ENCODE measurements at regions not wholly inside any gene's neighbourhood (a gene's known extent, or its start where the extent isn't known, plus 50 kb on each side); places are given as distances from the start of the nearest gene placed in this dataset.
A peak's percentile ranks its signal among the peaks of the same experiment; 100 is the strongest.
"Not testable (repeated sequence)": the region's sequence is repeated elsewhere in the genome, so short reads cannot be mapped to it uniquely, and the experiment has no call there.

GRCh38 chr10:32143302-32143847 is 87.2 kb upstream of the KIF5B start:
- DNase-seq (ENCODE audit: low read depth in 4 of 4, low spot score in 3 of 4): no peak

- DNase-seq (ENCODE audit: low read depth in 4 of 4, low spot score in 3 of 4): no peak
Measured at GRCh38 chr10:32142646-32143045, 86.4 kb upstream of the KIF5B start.

GRCh38 chr10:32141018-32141807 is 85.0 kb upstream of the KIF5B start:
- DNase-seq (ENCODE audit: low read depth in 4 of 4, low spot score in 3 of 4): no peak

DNA sequence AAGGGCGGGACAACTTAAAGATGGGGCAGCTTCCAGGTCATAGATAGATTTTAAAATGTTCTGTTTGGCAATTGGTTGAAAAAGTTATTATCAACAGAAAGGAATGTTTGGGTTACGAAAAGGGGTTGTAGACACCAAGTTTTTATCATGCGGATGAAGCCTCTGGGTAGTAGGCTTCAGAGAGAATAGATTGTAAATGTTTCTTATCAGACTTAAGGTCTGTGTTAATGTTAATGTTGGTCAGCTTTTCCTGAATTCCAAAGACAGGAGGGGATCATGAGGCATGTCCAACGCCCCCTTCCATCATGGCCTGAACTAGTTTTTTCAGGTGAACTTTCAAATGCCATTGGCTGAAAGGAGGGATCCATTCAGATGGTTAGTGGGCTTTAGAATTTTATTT is 84.2 kb upstream of the KIF5B start:
- no peak for DNase-seq (ENCODE audit: low read depth in 4 of 4, low spot score in 3 of 4)

DNA sequence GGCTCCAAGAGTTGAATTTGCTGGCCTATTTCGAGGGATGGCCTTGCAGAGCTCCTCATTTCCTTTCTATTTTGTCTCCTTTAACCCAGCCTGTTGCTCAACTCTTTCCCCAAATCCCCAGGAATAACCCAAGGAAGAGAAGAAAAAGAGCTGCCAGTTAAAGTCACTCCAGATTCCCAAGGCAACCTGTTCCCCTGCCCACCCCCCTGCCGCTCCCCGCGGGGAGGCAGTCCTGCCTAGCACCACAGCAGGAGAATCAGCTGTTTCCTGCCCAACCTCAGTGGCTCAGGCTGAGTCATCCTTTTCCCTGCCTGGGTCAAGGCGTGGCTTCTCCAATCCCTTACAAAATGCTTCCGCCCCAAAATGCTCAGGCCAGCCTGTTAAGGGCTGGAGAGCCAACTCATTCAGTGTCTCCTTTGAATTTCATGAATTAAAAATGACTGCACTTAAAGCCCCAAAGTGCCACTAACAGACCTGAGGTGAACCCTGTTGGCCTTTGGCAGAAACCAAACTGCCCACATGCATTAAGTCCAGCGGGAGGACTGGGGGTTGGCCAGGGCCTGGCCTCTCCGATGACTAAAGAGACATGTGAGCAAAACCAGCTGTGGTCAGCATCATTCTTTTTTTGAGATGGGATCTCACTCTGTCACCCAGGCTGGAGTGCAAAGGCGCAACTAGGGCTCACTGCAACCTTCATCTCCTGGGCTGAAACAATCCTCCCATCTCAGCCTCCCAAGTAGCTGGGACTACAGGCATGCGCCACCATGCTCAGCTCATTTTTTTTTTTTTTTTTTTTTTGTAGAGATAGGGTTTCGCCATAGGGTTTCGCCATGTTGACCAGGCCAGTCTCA is 83.2 kb upstream of the KIF5B start:
- peak in 1 of 4 donors; percentile 2 for DNase-seq (ENCODE audit: low read depth in 4 of 4, low spot score in 3 of 4)

DNA sequence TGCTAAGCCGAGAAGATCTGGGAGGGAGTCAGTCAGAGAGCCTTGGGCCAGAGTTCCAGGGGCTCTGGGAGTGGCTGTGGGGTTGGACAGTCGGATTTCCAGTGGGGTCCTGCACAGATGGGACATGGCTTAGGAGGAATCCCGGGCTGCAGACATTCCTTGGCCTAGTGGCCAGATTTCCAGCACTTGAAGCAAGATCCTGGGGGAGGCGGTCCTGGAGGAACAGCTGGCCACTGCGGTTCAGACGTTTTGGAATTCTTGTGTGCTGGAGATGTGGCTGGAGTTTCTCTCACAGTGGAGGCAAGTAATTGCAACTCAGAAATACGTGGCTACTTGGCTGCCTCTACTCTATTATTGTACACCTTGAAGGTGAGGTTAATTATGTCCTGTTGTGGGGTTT is 80.7 kb upstream of the KIF5B start:
- not testable (repeated sequence) for DNase-seq (ENCODE audit: low read depth in 4 of 4, low spot score in 3 of 4)

DNA sequence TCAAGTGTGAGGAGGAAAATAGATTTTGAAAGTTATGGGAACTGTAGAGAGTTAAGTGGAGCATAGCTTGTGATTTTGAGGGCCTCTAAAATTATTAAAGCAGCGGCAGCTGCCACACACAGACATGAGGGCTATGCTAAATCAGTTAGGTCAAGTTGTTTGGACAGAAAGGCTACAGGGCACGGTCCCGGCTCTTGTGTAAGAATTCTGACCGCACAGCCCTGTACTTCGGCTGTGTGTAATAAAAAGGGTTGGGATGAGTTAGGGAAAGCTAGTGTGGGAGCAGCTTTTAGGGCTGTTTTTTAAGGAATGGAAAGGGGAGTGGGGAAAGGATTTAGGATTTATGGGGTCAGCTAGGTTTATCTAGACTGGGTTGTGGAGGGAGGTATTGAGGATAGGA is 79.6 kb upstream of the KIF5B start:
- DNase-seq (ENCODE audit: low read depth in 4 of 4, low spot score in 3 of 4): not testable (repeated sequence)

GRCh38 chr10:32132357-32132946 is 76.2 kb upstream of the KIF5B start:
- no peak for DNase-seq (ENCODE audit: low read depth in 4 of 4, low spot score in 3 of 4)

DNA sequence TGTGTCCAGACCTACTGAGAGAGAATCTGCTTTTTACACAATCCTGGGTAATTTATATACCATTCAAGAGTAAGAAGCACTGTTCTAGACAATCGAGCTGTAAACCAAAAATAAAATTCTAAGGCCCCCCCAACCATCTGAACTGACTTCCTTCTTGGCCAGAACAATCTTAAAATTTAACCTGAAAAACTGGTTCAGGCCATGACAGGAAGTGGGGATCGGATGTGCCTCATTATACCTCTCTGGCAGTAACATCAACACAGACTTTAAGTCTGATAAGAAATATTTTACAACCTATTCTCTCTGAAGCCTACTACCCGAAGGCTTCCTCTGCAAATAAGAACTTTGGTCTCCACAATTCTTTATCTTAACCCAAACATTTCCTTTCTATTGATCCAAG is 75.2 kb upstream of the KIF5B start:
- DNase-seq (ENCODE audit: low read depth in 4 of 4, low spot score in 3 of 4): no peak

GRCh38 chr10:32130788-32131187 is 74.6 kb upstream of the KIF5B start:
- DNase-seq (ENCODE audit: low read depth in 4 of 4, low spot score in 3 of 4): no peak

GRCh38 chr10:32125023-32125422 is 68.8 kb upstream of the KIF5B start:
- no peak for DNase-seq (ENCODE audit: low read depth in 4 of 4, low spot score in 3 of 4)

GRCh38 chr10:32123021-32123420 is 66.8 kb upstream of the KIF5B start:
- no peak for DNase-seq (ENCODE audit: low read depth in 4 of 4, low spot score in 3 of 4)

GRCh38 chr10:32121648-32122047 is 65.4 kb upstream of the KIF5B start:
- no peak for DNase-seq (ENCODE audit: low read depth in 4 of 4, low spot score in 3 of 4)

DNA sequence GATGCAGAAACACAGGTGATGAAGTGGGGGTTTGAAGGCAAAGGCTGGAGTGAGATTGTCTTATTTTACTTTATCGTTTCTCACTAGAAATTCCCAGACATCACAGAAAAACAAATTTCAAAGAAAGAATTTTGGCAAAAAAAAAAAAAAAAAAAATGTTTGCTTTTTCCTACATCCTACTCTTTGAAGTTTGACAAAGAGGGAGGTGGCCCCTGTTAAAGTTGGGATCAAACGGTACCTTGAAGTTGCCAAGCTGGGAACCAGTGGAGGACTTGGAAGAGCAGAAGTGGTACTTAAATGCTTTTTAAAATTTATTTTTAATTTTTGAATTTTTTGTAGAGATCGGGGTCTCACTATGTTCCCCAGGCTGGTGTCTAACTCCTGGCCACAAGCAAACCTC is 63.9 kb upstream of the KIF5B start:
- DNase-seq (ENCODE audit: low read depth in 4 of 4, low spot score in 3 of 4): no peak

DNA sequence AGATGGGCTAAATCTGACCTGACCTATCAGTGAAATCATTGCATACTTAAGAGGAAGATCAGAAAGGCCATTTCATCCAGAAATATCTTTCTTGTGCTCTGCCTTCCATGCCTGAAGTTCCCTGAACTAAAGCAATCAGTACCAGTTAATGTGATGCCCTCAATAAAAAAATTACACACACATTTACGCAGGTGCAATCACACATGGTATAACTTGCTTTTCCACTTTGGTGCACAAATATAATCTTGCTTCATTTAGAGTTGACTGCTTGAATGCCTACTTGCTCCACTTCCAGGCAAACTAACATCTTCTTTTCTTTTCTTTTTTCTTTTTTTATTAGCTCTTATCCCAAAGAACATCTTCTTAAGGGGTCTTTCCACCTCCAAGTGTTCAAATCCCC is 58.3 kb upstream of the KIF5B start:
- DNase-seq (ENCODE audit: low read depth in 4 of 4, low spot score in 3 of 4): no peak

DNA sequence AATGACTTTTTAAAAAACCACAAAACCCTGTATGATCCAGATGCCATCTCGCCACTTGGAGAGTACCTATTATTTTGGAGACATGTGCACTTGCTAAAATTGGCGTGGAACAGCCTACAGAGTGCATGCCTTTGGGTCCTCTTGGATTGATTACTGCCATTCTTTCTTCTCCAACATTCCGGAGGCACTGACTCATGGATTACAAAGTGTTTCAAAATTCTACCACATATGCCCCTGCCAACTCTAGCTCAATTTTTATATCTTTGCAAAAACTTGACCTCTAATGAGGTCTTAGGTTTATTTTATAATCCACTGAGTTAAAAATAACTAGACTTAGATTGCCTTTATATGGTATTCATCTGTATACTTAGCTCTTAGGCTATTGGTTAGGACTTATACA is 55.8 kb upstream of the KIF5B start:
- DNase-seq (ENCODE audit: low read depth in 4 of 4, low spot score in 3 of 4): no peak

DNA sequence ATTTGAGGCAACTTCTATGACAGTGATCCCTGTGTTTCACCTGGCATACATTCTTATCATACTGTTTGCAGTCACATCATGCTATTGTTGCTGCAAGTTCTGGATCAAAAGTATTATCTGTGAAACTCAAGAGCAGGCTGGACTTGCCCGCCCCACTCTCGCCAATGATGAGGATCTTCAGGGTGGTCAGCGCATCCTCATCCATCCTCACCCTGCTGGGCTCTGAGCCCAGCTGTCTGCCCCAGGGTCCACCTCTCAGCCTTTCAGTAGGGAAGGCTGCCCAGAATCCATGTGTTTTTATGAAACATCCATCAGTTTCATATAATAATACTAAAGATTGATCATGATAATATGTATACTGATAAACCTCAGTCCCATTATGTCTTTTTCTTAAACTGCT is 55.4 kb upstream of the KIF5B start:
- no peak for DNase-seq (ENCODE audit: low read depth in 4 of 4, low spot score in 3 of 4)

DNA sequence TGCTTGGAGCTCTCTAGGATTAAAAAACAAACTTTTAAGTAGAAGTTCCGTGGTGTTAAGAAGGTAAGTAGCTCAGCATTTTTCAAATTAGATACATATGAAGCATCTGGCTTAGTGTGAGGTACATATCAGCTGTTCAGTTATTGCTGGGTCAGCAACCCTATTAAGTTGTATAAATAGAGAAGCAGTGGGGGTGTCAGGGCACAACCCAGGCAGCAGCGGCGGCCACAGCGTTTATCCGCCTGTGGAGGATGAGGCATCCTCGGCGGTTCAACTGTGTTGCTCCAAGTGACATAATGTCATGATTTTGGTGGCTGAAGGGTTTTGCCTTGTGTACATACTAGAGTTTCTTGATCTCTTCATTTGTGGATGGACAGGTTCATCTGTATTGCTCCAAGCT is 54.6 kb upstream of the KIF5B start:
- no peak for DNase-seq (ENCODE audit: low read depth in 4 of 4, low spot score in 3 of 4)

GRCh38 chr10:32109603-32110002 is 53.4 kb upstream of the KIF5B start:
- DNase-seq (ENCODE audit: low read depth in 4 of 4, low spot score in 3 of 4): no peak
